ENCODE measurements at regions not wholly inside any gene's neighbourhood (a gene's known extent, or its start where the extent isn't known, plus 50 kb on each side); places are given as distances from the start of the nearest gene placed in this dataset.

DNA sequence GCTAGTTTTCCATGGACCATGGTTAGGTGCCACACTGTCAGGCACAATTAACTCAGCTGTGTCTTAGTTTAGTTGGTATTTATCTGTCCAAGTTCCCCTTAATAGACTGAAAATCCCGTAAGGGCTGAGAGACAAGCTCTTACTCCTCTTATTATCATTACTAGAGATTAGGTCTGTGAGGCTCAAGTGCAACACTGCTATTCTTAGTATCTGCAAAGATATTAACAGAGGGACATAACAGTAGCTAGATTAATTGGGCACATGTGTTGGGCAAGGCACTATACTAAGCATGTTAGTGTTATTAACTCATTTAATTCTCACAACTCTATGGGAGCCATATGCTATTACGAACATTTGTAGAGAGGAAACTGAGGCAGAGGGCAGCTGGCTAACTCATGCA is 137.3 kb downstream of the VEGFA start:
- no peaks in the 10 kb centered on the region; a peak in 2 of 5 replicates for H3K9me3 Mint-ChIP-seq
- no peaks in the 10 kb centered on the region for H3K79me2 ChIP-seq (ENCODE audit: insufficient read depth, low read length)
- no peaks in the 10 kb centered on the region for H3K27me3 ChIP-seq (ENCODE audit: insufficient read depth, low read length)
- no peak overlapping the region for H2AFZ ChIP-seq (ENCODE audit: low read length)
- no peaks in the 10 kb centered on the region for H3K23me2 ChIP-seq (ENCODE audit: insufficient read length, low read depth, low read length, poor library complexity, severe bottlenecking)
- H3K79me1 ChIP-seq (ENCODE audit: insufficient read depth, low read depth, low read length, poor library complexity, severe bottlenecking), result no peaks in the 10 kb centered on the region
- H3K23ac ChIP-seq (ENCODE audit: insufficient read length, low read depth, low read length), result no peak overlapping the region
- H3K4me2 ChIP-seq (ENCODE audit: insufficient read depth, insufficient read length, low read length), result no peak overlapping the region
- no peak overlapping the region for H4K91ac ChIP-seq (ENCODE audit: insufficient read length, low read depth, low read length)
- H2AK5ac ChIP-seq (ENCODE audit: insufficient read length, low read length), result no peak overlapping the region
- no peak overlapping the region for H2BK15ac ChIP-seq (ENCODE audit: low read depth, low read length)
- no peak overlapping the region for H2BK20ac ChIP-seq (ENCODE audit: low read depth, low read length, poor library complexity, severe bottlenecking)
- H4K20me1 ChIP-seq (ENCODE audit: control insufficient read depth, insufficient read depth, insufficient read length), result no peaks in the 10 kb centered on the region
- H3K4me1 Mint-ChIP-seq, result peaks cover 30 to 40% of the 10 kb centered on the region in 2 experiments
- peaks cover under 1% of the 10 kb centered on the region; the same call in 1 of the 2 replicates for H3K27me3 Mint-ChIP-seq (ENCODE audit: low read depth)
- no peaks in the 10 kb centered on the region; a peak in 1 of 7 replicates for H3K36me3 Mint-ChIP-seq (ENCODE audit: insufficient read depth in 1 of 3, low read depth in 3 of 3)
- peaks cover 3% of the 10 kb centered on the region; the same call in 1 of the 2 replicates for H3K4me1 ChIP-seq (ENCODE audit: insufficient read depth, low read length)
- no peak overlapping the region for H2BK12ac ChIP-seq (ENCODE audit: insufficient read length, low read depth, low read length)
- H3K27ac Mint-ChIP-seq, result no peak overlapping the region
- no peak overlapping the region for H2BK5ac ChIP-seq (ENCODE audit: insufficient read length, low read length)
- no CpG with 5 or more reads among the region's 2 CpGs for WGBS (ENCODE audit: extremely low coverage, insufficient read length, low lambda C conversion rate)
- no peak overlapping the region for H2BK120ac ChIP-seq (ENCODE audit: low read depth, low read length, poor library complexity, severe bottlenecking)
- H3K56ac ChIP-seq (ENCODE audit: insufficient read length, low read depth, low read length), result no peak overlapping the region
- H3K4me3 Mint-ChIP-seq, result no peak overlapping the region
- H3K9ac ChIP-seq (ENCODE audit: extremely low read depth, insufficient read length, low read length), result no peak overlapping the region
- no peak overlapping the region for H4K5ac ChIP-seq (ENCODE audit: insufficient read length, low read depth, low read length)
- no peak for TF ChIP-seq CTCF (conservative IDR thresholded peaks at IDR 0.05)
- no peak overlapping the region for H3K18ac ChIP-seq (ENCODE audit: insufficient read length, low read depth, low read length)
- DNase-seq, result no peak
- H3K4ac ChIP-seq (ENCODE audit: low read depth, low read length), result no peak overlapping the region
- no peak overlapping the region for H3K14ac ChIP-seq (ENCODE audit: insufficient read depth, low read length)
- no peak overlapping the region for H4K8ac ChIP-seq (replicated peaks; ENCODE audit: insufficient read length, low read depth, low read length)
- H3K9me3 ChIP-seq (ENCODE audit: control insufficient read depth, low read depth, low read length), result no peaks in the 10 kb centered on the region
- H3K27ac ChIP-seq (ENCODE audit: insufficient read length, low read depth, low read length), result no peak overlapping the region
- no peak overlapping the region for H3T11ph ChIP-seq (ENCODE audit: low read length)
